Thymus (tissue), 11 donors: ENCODE measurements at regions not wholly inside any gene's neighbourhood (a gene's known extent, or its start where the extent isn't known, plus 50 kb on each side); places are given as distances from the start of the nearest gene placed in this dataset.
"Not testable (repeated sequence)": the region's sequence is repeated elsewhere in the genome, so short reads cannot be mapped to it uniquely, and the experiment has no call there.

Source experiments
- DNase-seq, 9 donors: peaks; one replicate each; pipeline ENCODE4 v3.0.0-alpha.2; 2013; ENCODE audit warnings: low spot score in 9 of 9, low read depth in 6 of 9, missing footprints in 1 of 9
- H3K27ac ChIP-seq, 2 donors: one replicate each; pipeline ENCODE4 v1.5.1; 2013; ENCODE audit warnings: control low read depth in 1 of 2, low read depth in 1 of 2, low read length in 1 of 2, mild to moderate bottlenecking in 1 of 2, moderate library complexity in 1 of 2
- H3K27me3 ChIP-seq, 2 donors: one replicate each; pipeline ENCODE4 v1.5.1; 2013; ENCODE audit warnings: low read length in 1 of 2; ENCODE audit not compliant: control insufficient read depth in 2 of 2, insufficient read depth in 1 of 2
- H3K36me3 ChIP-seq, 2 donors: one replicate each; pipeline ENCODE4 v1.5.1; 2013; ENCODE audit warnings: low read length in 1 of 2, mild to moderate bottlenecking in 1 of 2, moderate library complexity in 1 of 2; ENCODE audit not compliant: control insufficient read depth in 2 of 2, insufficient read depth in 2 of 2
- H3K4me1 ChIP-seq, 2 donors: one replicate each; pipeline ENCODE4 v1.5.1; 2013; ENCODE audit warnings: low read length in 2 of 2; ENCODE audit not compliant: control insufficient read depth in 2 of 2, insufficient read depth in 2 of 2
- H3K4me3 ChIP-seq, 2 donors: one replicate each; pipeline ENCODE4 v1.5.1; 2013; ENCODE audit warnings: low read length in 2 of 2, control low read depth in 1 of 2, mild to moderate bottlenecking in 1 of 2
- H3K9me3 ChIP-seq, 2 donors: one replicate each; pipeline ENCODE4 v1.5.1; 2013; ENCODE audit warnings: low read length in 1 of 2, mild to moderate bottlenecking in 1 of 2; ENCODE audit not compliant: control insufficient read depth in 2 of 2, insufficient read depth in 1 of 2
- WGBS: extraction: QIAGEN DNeasy Blood & Tissue Kit; methylation state at CpG from one replicate; pipeline ENCODE4 v1.1.7; 2013; 5-methylcytosine and 5-hydroxymethylcytosine counted together
- donor health status: healthy.

DNA sequence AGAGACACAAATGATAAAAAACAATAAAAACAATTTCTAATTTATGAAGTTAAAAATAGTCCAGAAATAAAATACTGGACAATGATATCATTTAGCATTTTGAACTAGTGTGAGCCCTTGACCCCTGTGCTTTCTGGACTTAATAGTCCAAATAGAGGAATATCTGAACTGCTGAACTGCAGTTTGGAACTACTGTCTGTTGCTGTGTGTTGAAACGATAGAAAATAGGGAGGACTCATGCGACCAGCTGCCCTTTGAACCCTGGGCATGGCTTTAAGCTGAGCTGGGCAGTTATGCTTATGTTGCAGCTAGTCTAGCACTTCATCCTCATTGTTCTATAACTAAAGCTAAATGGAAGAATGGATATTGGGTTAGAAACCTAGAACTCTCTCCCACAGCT lies 99.5 kb downstream of the FMR1NB start:
- H3K4me1 ChIP-seq: no peaks in the 10 kb centered on the region
- 95% methylated on average over 2 of the region's 2 CpGs for WGBS
- H3K4me3 ChIP-seq: no peak overlapping the region
- no peaks in the 10 kb centered on the region for H3K9me3 ChIP-seq
- no peaks in the 10 kb centered on the region for H3K27me3 ChIP-seq
- H3K36me3 ChIP-seq: no peaks in the 10 kb centered on the region
- no peak overlapping the region for H3K27ac ChIP-seq
- no peak for DNase-seq

DNA sequence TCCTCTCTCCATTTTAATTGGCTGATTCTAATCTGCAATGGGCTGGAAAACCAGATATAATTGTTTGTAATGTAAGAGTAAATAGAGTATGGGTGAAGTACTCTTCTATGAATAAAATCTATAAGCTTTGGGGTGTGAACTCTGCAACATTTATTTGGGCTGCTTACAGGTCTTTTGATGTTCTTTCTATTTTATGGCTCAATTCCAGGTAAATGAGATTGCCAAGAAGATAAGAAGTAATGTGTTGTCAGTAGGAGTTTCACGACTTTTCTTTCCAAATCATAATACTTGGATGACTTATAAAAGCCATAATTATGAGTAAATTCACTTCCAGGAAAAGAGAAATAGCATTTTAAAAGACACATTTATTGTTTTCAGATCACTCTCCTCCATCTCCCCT lies 103.5 kb downstream of the FMR1NB start:
- WGBS: 40% methylated on average over 1 of the region's 1 CpG
- DNase-seq: no peak

GRCh38 chrX:148120151-148120550 lies 139.0 kb downstream of the FMR1NB start:
- H3K4me1 ChIP-seq: no peaks in the 10 kb centered on the region
- WGBS: 92% methylated on average over 3 of the region's 3 CpGs
- no peaks in the 10 kb centered on the region for H3K36me3 ChIP-seq
- no peak overlapping the region for H3K27ac ChIP-seq
- H3K4me3 ChIP-seq: no peak overlapping the region
- H3K27me3 ChIP-seq: no peaks in the 10 kb centered on the region
- DNase-seq: no peak
- H3K9me3 ChIP-seq: peaks cover 0 to 3% of the 10 kb centered on the region in 2 donors

More for the DNA sequence above, 103.5 kb downstream of the FMR1NB start:
- no peaks in the 10 kb centered on the region for H3K36me3 ChIP-seq
- H3K4me1 ChIP-seq: no peaks in the 10 kb centered on the region
- no peaks in the 10 kb centered on the region for H3K27me3 ChIP-seq
- no peak overlapping the region for H3K4me3 ChIP-seq
- H3K27ac ChIP-seq: no peak overlapping the region
- no peaks in the 10 kb centered on the region for H3K9me3 ChIP-seq

DNA sequence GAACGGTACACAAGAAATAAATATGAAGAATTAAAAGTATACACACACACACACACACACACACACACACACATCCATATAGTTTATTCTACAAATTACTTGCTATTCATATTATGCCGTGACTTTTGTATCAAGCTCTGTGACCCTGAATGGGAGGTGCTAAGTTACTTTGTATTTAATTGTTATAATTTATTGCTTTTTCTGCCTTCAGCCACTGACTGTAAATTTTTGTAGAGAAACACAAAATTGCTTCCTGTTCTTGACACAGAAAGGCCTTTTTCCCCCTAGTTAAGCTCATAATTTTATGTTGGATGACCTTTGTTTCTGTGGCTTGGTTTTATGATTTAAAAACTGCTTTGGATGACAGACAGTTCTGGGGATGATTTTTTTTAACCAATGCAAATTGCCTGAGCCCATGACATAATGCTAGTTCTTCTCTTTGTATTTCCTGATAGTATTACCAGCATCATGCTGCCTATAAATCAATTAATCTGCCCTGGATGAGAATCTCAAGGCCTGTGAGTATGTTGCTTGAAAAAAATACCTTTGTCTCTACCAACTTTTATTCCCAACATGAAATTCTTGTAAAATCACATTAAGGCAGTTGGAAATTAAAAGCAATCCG lies 140.0 kb downstream of the FMR1NB start:
- H3K27me3 ChIP-seq: no peaks in the 10 kb centered on the region
- no peak overlapping the region for H3K4me3 ChIP-seq
- no peak for DNase-seq
- 85% methylated on average over 3 of the region's 3 CpGs for WGBS
- H3K27ac ChIP-seq: no peak overlapping the region
- H3K9me3 ChIP-seq: peaks cover 0 to 3% of the 10 kb centered on the region in 2 donors
- H3K36me3 ChIP-seq: no peaks in the 10 kb centered on the region
- H3K4me1 ChIP-seq: no peaks in the 10 kb centered on the region

DNA sequence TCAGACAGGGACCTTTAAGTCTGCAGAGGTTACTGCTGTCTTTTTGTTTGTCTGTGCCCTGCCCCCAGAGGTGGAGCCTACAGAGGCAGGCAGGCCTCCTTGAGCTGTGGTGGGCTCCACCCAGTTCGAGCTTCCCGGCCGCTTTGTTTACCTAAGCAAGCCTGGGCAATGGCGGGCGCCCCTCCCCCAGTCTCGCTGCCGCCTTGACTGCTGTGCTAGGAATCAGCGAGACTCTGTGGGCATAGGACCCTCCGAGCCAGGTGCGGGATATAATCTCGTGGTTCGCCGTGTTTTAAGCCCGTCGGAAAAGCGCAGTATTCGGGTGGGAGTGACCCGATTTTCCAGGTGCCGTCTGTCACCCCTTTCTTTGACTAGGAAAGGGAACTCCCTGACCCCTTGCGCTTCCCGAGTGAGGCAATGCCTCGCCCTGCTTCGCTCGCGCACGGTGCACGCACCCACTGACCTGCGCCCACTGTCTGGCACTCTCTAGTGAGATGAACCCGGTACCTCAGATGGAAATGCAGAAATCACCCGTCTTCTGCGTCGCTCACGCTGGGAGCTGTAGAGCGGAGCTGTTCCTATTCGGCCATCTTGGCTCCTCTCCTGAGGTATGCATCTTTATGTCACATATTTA lies 147.9 kb downstream of the FMR1NB start:
- H3K27me3 ChIP-seq, H3K27ac ChIP-seq, H3K4me1 ChIP-seq, H3K36me3 ChIP-seq, DNase-seq, H3K9me3 ChIP-seq, H3K4me3 ChIP-seq: not testable (repeated sequence)
- 96% methylated on average over 33 of the region's 35 CpGs for WGBS

- peak in 3 of 9 donors; percentile 1 to 33 (median 3) for DNase-seq
- H3K27me3 ChIP-seq: no peaks in the 10 kb centered on the region
- H3K36me3 ChIP-seq: no peaks in the 10 kb centered on the region
- H3K9me3 ChIP-seq: no peaks in the 10 kb centered on the region
- no peaks in the 10 kb centered on the region for H3K4me1 ChIP-seq
- WGBS: 80% methylated on average over 6 of the region's 6 CpGs
- H3K4me3 ChIP-seq: no peak overlapping the region
- no peak overlapping the region for H3K27ac ChIP-seq
Observed at GRCh38 chrX:148133105-148133725, 152.1 kb downstream of the FMR1NB start.

DNA sequence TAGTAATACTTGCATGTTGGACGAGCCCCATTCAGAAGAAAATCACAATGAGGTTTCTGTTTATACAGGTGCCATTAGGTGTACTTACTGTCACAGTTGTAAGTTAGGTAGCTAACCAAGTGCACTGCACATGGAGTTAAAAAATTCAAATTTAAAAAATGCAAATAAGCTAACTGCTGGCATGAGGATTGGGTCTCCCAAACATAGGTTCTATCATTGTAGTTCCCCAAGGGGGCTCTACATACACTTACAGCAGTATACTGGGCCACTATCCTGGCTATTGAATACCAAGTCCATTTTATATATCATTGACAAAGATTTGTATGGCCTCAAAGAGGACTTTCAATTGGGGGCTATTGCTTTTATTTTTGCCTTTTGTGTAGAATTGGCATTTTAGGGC lies 153.4 kb downstream of the FMR1NB start:
- DNase-seq: no peak
- H3K27ac ChIP-seq: no peak overlapping the region
- no peak overlapping the region for H3K4me3 ChIP-seq
- no peaks in the 10 kb centered on the region for H3K9me3 ChIP-seq
- H3K36me3 ChIP-seq: no peaks in the 10 kb centered on the region
- H3K4me1 ChIP-seq: no peaks in the 10 kb centered on the region
- 100% methylated on average over 1 of the region's 1 CpG for WGBS
- no peaks in the 10 kb centered on the region for H3K27me3 ChIP-seq

DNA sequence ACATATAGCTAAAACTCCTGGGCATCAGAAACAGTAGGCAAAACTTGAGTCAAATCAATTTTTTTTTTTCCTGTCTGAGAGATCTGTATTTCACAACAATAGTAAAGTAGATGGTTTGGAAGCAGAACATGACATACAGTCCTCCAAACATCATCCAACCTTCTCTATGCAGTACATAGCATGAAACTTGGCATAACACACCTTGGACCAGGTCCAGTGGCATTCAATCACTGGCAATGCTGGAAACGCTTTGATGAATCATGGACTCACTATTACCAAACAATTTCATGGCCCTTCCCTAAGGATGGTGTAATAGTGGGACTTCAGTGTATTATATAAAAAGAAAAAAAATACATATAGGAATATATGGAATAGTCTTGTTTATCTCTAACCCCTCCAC lies 154.6 kb downstream of the FMR1NB start:
- no peak for DNase-seq
- Histone ChIP-seq H3K36me3 (no peaks in the 10 kb centered on the region), H3K4me1 (no peaks in the 10 kb centered on the region), H3K27me3 (no peaks in the 10 kb centered on the region), H3K27ac (no peak overlapping the region), H3K9me3 (no peaks in the 10 kb centered on the region), H3K4me3 (no peak overlapping the region)
- 89% methylated on average over 1 of the region's 1 CpG for WGBS

DNA sequence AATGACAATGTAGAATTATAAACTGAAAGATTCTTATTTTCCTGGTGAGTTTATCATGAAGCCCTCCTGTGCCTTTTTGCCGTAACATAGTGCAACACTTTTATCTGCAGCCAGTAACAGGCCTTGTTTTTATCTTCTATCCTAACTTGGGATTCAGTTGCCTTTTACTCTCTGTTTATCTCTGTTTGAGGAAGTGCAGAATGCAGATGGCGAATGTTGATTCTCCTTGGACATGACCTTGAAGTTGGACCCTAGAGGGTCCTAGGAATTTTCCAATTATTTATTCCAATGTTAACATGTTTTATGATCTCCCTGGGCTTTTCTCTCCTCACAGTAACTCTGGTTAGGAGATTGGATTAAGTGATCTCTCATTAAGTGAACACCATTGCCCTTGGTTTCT lies 165.0 kb downstream of the FMR1NB start:
- no peak for DNase-seq
- no peaks in the 10 kb centered on the region for H3K36me3 ChIP-seq
- no peaks in the 10 kb centered on the region for H3K4me1 ChIP-seq
- no peaks in the 10 kb centered on the region for H3K9me3 ChIP-seq
- no peaks in the 10 kb centered on the region for H3K27me3 ChIP-seq
- WGBS: 100% methylated on average over 2 of the region's 2 CpGs
- no peak overlapping the region for H3K27ac ChIP-seq
- H3K4me3 ChIP-seq: no peak overlapping the region
